Smooth muscle cell (in vitro differentiated cells): ENCODE measurements at regions not wholly inside any gene's neighbourhood (a gene's known extent, or its start where the extent isn't known, plus 50 kb on each side); places are given as distances from the start of the nearest gene placed in this dataset. TPM values are rescaled to one million over a fixed set of nuclear protein-coding genes. Genes with fewer than 3 reads are reported as not detected.

Experiments
- small RNA-seq: library from RNA; depleted of rRNA; stranded (forward); fragments of <200 nt; gene quantifications from one replicate; pipeline ENCODE3, GENCODE V24; 2014

Small RNA genes in the stretch of these regions (small RNA-seq; reads per million reads assigned to genes)
- gene AC008967.1 (not detected), gene HMGN1P13 (0.16 reads per million)
